ACC112 (cell line): ENCODE measurements at regions not wholly inside any gene's neighbourhood (a gene's known extent, or its start where the extent isn't known, plus 50 kb on each side); places are given as distances from the start of the nearest gene placed in this dataset.

Experiments used
- H2AFZ ChIP-seq: fragments of 200-600 bp; sonication (generic); one replicate; pipeline ENCODE4 v1.6.0; 2017; ENCODE audit warnings: antibody characterized with exemption, low read length; ENCODE audit not compliant: unreplicated experiment
- H3K27ac ChIP-seq: fragments of 200-600 bp; sonication (generic); 2 replicates; pipeline ENCODE4 v1.5.1; 2014; ENCODE audit warnings: low read depth, mild to moderate bottlenecking, antibody characterized with exemption, low read length, moderate library complexity
- H3K27me3 ChIP-seq: fragments of 200-600 bp; sonication (generic); 2 replicates; pipeline ENCODE4 v1.6.1; 2014; ENCODE audit warnings: mild to moderate bottlenecking, antibody characterized with exemption, low read length, moderate library complexity, mixed read lengths; ENCODE audit not compliant: insufficient read depth
- H3K36me3 ChIP-seq: fragments of 200-600 bp; sonication (generic); 2 replicates; pipeline ENCODE4 v1.6.1; 2016; ENCODE audit warnings: mild to moderate bottlenecking, antibody characterized with exemption, low read length, moderate library complexity, mixed read lengths; ENCODE audit not compliant: insufficient read depth
- H3K4me1 ChIP-seq: fragments of 200-600 bp; sonication (generic); one replicate; pipeline ENCODE4 v1.6.1; 2016; ENCODE audit warnings: low read length, mixed read lengths; ENCODE audit not compliant: insufficient read depth, unreplicated experiment, control insufficient read depth
- H3K4me3 ChIP-seq: fragments of 200-600 bp; sonication (generic); 2 replicates; pipeline ENCODE4 v1.5.1; 2014; ENCODE audit warnings: mild to moderate bottlenecking, low read depth, low read length
- H3K79me2 ChIP-seq: fragments of 200-600 bp; sonication (generic); one replicate; pipeline ENCODE4 v1.6.0; 2016; ENCODE audit warnings: low read length; ENCODE audit not compliant: control insufficient read depth, unreplicated experiment, insufficient read depth

DNA sequence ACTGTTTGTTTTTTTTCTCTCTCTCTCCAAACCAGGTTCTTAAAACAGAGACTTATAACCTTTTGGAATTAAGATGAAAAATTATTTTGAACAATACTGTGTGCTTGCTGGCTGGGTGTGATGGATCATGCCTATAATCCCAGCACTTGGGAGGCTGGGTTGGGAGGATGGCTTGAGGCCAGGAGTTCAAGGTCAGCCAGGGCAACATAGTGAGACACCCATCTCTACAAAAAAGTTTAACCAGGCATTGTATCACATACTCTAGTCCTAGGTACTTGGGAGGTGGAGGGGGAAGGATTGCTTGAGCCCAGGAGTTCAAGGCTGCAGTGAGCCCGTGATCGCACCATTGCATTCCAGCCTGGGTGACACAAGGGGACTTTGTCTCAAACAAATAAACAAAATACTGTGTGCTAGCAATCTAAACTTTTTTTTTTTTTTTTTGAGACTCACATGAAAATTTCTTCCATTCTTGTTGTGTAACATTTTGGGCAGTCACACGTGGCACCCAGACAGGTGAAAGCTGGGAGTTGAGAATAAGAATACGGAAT, 379.6 kb downstream of the ETNK1 start:
- H3K4me3 ChIP-seq: no peak overlapping the region
- peaks cover 19% of the 10 kb centered on the region for H3K27me3 ChIP-seq
- no peaks in the 10 kb centered on the region for H3K4me1 ChIP-seq
- no peaks in the 10 kb centered on the region for H3K79me2 ChIP-seq
- H3K36me3 ChIP-seq: no peaks in the 10 kb centered on the region
- no peak overlapping the region for H3K27ac ChIP-seq
- H2AFZ ChIP-seq: no peak overlapping the region

- Histone ChIP-seq H3K4me3 (no peak overlapping the region), H3K79me2 (no peaks in the 10 kb centered on the region), H3K4me1 (no peaks in the 10 kb centered on the region), H3K36me3 (no peaks in the 10 kb centered on the region), H3K27me3 (peaks cover 21% of the 10 kb centered on the region), H2AFZ (no peak overlapping the region), H3K27ac (no peak overlapping the region)
Observed at GRCh38 chr12:23005387-23005786, 380.4 kb downstream of the ETNK1 start.

GRCh38 chr12:23006413-23006812, 381.4 kb downstream of the ETNK1 start:
- Histone ChIP-seq H3K27ac (no peak overlapping the region), H3K36me3 (no peaks in the 10 kb centered on the region), H3K27me3 (peaks cover 31% of the 10 kb centered on the region), H3K79me2 (no peaks in the 10 kb centered on the region), H2AFZ (no peak overlapping the region), H3K4me3 (no peak overlapping the region), H3K4me1 (no peaks in the 10 kb centered on the region)

- H3K79me2 ChIP-seq: no peaks in the 10 kb centered on the region
- no peaks in the 10 kb centered on the region for H3K4me1 ChIP-seq
- no peak overlapping the region for H2AFZ ChIP-seq
- H3K4me3 ChIP-seq: no peak overlapping the region
- peaks cover 38% of the 10 kb centered on the region for H3K27me3 ChIP-seq
- no peaks in the 10 kb centered on the region for H3K36me3 ChIP-seq
- H3K27ac ChIP-seq: no peak overlapping the region
Observed at GRCh38 chr12:23008623-23009022, 383.7 kb downstream of the ETNK1 start.

GRCh38 chr12:23014749-23015148, 389.8 kb downstream of the ETNK1 start:
- H2AFZ ChIP-seq: no peak overlapping the region
- H3K4me1 ChIP-seq: no peaks in the 10 kb centered on the region
- H3K4me3 ChIP-seq: no peak overlapping the region
- no peaks in the 10 kb centered on the region for H3K36me3 ChIP-seq
- H3K27ac ChIP-seq: no peak overlapping the region
- H3K27me3 ChIP-seq: peaks cover 29% of the 10 kb centered on the region
- no peaks in the 10 kb centered on the region for H3K79me2 ChIP-seq

DNA sequence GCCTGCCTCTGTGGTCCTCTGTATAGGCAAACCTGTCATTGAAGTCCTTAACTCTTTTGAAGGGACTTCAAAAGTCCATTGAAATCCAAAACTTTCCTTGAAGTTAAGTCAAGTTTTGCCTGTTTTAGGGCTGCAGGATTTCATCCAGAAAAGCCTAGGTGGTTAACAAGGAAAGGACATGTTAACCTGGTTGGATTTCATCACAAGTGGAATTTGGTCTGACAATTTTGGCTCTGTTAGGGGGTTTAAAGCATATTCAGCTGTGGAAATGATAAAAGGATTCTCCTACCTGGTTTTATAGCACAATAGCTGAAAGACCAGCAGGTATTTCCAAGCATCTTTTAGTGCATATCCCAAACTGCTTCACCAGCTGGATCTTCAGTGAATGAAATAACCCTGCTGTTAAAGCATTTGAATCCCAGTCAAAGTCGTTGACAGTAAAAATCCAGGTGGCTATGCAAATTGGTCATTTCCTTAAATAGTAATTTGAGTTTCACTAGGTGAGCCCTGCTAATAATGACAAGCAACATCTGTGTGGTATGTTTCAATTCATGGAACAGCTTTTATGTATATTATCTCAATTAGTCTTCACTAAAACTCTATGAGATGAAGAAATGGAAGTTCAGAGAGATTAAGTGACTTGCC, 400.5 kb downstream of the ETNK1 start:
- Histone ChIP-seq H3K4me3 (no peak overlapping the region), H3K36me3 (no peaks in the 10 kb centered on the region), H2AFZ (no peak overlapping the region), H3K79me2 (no peaks in the 10 kb centered on the region), H3K4me1 (no peaks in the 10 kb centered on the region), H3K27ac (no peak overlapping the region), H3K27me3 (peaks cover 38% of the 10 kb centered on the region)

DNA sequence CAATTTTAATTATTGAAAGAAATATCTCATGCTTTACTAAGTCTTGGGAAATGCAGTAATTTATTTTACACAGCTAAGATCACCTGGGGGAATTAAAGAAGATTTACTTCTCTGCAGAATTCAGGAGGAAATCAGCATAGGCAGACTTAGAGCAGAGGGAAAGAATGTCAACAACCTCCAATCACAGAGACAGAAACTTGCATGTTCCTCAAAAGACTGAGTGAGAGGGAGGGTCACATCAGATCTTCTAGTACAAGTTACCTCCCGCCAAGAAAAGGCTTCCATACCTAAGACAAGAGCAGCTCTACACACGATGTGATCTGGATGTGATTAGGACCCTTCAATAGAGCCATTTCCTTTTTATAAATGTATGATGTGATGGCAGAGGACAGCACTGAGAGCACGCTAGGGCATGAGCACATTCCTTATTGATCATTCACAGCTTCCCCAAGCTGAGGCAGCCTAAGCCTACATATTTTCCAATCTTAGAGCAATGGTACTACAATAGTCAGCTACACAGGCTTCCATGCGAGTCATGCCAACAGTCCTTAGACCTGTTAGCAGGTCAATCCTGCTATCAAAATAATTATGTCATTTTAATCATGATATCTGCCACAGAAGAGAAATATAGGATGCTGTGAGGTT, 403.3 kb downstream of the ETNK1 start:
- peaks cover 49% of the 10 kb centered on the region for H3K27me3 ChIP-seq
- H3K4me3 ChIP-seq: no peak overlapping the region
- no peak overlapping the region for H3K27ac ChIP-seq
- no peaks in the 10 kb centered on the region for H3K79me2 ChIP-seq
- H3K4me1 ChIP-seq: no peaks in the 10 kb centered on the region
- H3K36me3 ChIP-seq: no peaks in the 10 kb centered on the region
- no peak overlapping the region for H2AFZ ChIP-seq

- H3K27ac ChIP-seq: no peak overlapping the region
- no peaks in the 10 kb centered on the region for H3K4me1 ChIP-seq
- H3K4me3 ChIP-seq: no peak overlapping the region
- no peak overlapping the region for H2AFZ ChIP-seq
- H3K79me2 ChIP-seq: no peaks in the 10 kb centered on the region
- H3K36me3 ChIP-seq: no peaks in the 10 kb centered on the region
- H3K27me3 ChIP-seq: peaks cover 48% of the 10 kb centered on the region
Observed at GRCh38 chr12:23029185-23029584, 404.2 kb downstream of the ETNK1 start.

- H2AFZ ChIP-seq: no peak overlapping the region
- no peaks in the 10 kb centered on the region for H3K36me3 ChIP-seq
- no peak overlapping the region for H3K27ac ChIP-seq
- H3K4me1 ChIP-seq: no peaks in the 10 kb centered on the region
- H3K4me3 ChIP-seq: no peak overlapping the region
- no peaks in the 10 kb centered on the region for H3K27me3 ChIP-seq
- no peaks in the 10 kb centered on the region for H3K79me2 ChIP-seq
Observed at GRCh38 chr12:23039834-23040233, 414.9 kb downstream of the ETNK1 start.

- H3K27ac ChIP-seq: no peak overlapping the region
Observed at GRCh38 chr12:23041774-23042173, 416.8 kb downstream of the ETNK1 start.

GRCh38 chr12:23043646-23044045, 418.7 kb downstream of the ETNK1 start:
- no peaks in the 10 kb centered on the region for H3K4me1 ChIP-seq
- no peak overlapping the region for H3K4me3 ChIP-seq
- H3K27me3 ChIP-seq: no peaks in the 10 kb centered on the region
- H3K79me2 ChIP-seq: no peaks in the 10 kb centered on the region
- no peak overlapping the region for H3K27ac ChIP-seq
- no peaks in the 10 kb centered on the region for H3K36me3 ChIP-seq
- H2AFZ ChIP-seq: no peak overlapping the region

More at GRCh38 chr12:23041774-23042173, 416.8 kb downstream of the ETNK1 start:
- H3K27me3 ChIP-seq: no peaks in the 10 kb centered on the region
- H2AFZ ChIP-seq: no peak overlapping the region
- H3K4me3 ChIP-seq: no peak overlapping the region
- H3K4me1 ChIP-seq: no peaks in the 10 kb centered on the region
- H3K79me2 ChIP-seq: no peaks in the 10 kb centered on the region
- H3K36me3 ChIP-seq: no peaks in the 10 kb centered on the region
